ENCODE measurements at regions not wholly inside any gene's neighbourhood (a gene's known extent, or its start where the extent isn't known, plus 50 kb on each side); places are given as distances from the start of the nearest gene placed in this dataset.

GRCh38 chr1:199121047-199121446 is 482.2 kb downstream of the PTPRC start:
- DNase-seq, result no peak

- no peak for DNase-seq
These were observed 483.2 kb downstream of the PTPRC start for GRCh38 chr1:199122085-199122484.

GRCh38 chr1:199122532-199123311 is 483.9 kb downstream of the PTPRC start:
- DNase-seq, result no peak

DNA sequence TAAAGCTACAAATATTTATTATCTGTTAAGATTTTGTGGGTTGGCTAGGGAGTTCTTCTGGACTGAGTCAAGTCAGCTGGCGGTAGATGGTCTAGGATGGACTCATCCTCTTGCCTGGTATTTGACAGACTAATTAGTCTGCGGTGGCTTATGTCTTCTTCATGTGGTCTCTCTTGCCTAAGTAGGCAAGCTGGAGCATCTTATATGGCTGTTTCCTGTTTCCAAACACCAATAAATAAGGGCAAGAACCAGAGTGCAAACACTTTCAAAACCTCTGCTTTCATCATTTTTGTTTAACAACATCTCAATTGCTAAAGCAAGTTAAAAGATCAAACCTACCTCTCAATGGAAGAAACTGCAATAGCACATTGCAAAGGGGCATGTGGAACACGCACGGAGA is 484.8 kb downstream of the PTPRC start:
- no peak for DNase-seq

DNA sequence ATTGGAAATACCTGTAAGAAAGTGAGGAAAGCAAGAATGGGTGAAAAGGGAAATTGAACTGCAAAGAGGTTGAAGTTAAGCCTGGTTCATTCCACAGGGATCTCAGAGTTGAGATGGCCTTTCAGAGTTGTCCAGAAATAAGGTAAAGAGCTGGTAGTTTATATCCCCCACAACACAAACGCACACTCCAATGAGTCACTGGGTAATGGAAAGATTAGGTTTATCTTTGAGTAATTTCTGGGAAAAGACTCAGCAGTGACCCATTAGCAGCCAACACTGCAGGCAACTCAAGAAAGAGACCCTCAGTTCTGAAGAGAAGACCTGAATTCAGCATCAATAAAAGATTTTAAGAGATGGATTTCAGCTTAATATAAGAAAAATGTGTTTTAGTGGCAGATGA is 485.5 kb downstream of the PTPRC start:
- no peak for DNase-seq

GRCh38 chr1:199129247-199129646 is 490.4 kb downstream of the PTPRC start:
- no peak for DNase-seq

DNA sequence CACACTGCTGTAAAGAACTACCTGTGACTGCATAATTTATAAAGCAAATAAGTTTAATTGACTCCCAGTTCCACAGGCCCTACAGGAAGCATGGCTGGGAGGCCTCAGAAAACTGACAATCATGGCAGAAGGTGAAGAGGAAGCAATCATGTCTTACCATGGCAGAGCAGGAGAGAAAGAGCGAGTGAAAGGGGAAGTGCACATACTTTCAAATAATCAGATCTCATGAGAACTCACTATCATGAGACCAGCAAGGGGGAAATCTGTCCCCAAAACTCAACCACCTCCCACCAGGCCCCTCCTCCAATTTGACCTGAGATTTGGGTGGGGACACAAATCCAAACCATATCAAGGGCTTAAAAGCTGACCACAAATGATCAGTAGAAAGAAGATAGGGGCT is 493.2 kb downstream of the PTPRC start:
- no peak for DNase-seq

GRCh38 chr1:199135901-199136300 is 497.1 kb downstream of the PTPRC start:
- DNase-seq, result no peak

GRCh38 chr1:199138061-199138460 is 499.2 kb downstream of the PTPRC start:
- no peak for DNase-seq

DNA sequence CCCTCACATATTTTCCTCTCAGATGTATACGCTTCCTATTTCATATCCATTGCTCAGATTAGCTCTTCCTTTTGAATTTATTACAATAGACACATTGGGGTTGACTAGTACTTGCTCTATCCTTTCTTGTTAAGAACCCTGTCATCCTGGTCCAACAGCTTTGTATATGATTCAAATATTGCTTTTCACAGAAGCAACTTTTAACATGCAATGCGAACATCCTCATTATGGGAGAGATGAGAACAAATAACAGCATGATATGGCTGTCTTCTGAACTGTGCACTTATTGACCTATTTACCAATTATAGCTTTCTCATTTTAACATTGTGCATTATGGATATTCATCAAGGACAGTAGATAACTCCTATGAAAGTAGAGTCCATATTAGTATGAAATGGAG is 510.8 kb downstream of the PTPRC start:
- no peak for DNase-seq

DNA sequence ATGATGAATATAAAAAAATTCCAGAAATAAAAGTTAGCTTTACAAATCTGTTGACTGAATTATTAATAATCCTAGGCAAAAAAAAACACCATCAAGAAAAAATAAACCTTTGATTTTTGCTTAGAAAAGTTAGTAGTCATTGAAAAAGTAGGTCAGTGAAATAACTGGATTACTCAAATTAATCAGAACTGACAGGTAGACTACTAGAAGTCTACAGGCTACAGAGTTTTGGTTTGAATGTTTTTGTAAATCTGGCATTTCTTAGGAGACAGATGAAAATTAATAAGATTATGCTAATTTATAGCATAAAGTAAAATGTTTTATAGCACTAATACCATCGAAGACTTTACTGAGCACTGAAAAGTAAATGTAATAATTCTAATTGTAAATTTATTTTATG is 511.9 kb downstream of the PTPRC start:
- DNase-seq, result no peak

DNA sequence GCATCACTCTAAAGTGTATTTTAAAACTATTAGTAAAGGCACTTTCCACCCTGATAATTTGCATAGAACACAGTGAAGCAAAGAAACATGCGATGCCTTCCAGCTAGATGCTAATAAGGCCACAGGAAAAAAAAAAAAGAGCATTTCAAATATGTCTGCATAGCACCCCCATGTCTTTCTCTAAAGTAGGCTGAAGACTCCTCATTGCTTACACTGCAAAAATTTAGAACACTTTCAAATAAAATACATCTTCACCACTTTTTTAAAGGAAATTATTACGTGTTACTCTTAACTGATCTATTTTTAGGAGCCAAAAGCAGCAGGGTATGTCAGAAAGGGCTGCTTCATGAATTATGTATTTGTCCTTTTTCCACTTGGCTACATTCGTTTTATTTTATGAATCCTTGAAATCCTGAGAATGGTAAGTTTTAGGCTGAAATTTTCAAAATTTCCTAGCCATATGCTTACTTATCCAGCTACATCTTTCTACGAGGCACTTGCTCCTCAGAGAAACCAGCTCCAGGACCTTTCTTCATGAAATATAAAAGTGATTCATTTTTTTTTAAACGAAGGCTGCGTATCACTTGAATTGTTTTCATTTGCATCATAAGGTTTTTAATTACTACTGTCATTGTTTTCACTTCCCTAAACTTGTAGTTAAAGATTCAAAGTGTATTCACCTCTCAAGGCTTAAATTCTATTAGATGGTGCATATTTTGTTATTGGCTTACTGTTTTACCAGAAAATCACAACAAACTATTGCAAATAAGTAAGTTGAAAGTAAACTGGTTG is 513.0 kb downstream of the PTPRC start:
- DNase-seq, result peak; percentile 46

DNA sequence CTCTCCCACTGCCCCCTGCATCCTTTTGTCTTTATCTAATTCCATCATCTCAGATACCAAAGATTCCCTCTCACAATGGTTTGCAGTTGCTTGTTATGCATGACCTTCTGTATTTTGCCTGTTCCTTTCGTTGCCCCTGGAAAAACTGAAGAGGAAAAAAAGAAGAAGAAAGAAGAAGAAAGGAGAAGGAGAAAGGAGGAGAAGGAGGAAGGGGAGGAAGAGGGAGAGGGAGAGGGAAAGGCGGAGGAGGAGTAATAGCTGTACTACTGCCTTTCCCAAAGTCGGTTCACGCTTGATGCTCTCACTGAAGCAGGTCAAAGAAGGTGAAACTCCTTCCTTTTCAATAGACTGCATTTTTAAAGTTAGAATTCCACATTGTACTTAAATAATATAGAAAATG is 513.8 kb downstream of the PTPRC start:
- DNase-seq, result no peak

DNA sequence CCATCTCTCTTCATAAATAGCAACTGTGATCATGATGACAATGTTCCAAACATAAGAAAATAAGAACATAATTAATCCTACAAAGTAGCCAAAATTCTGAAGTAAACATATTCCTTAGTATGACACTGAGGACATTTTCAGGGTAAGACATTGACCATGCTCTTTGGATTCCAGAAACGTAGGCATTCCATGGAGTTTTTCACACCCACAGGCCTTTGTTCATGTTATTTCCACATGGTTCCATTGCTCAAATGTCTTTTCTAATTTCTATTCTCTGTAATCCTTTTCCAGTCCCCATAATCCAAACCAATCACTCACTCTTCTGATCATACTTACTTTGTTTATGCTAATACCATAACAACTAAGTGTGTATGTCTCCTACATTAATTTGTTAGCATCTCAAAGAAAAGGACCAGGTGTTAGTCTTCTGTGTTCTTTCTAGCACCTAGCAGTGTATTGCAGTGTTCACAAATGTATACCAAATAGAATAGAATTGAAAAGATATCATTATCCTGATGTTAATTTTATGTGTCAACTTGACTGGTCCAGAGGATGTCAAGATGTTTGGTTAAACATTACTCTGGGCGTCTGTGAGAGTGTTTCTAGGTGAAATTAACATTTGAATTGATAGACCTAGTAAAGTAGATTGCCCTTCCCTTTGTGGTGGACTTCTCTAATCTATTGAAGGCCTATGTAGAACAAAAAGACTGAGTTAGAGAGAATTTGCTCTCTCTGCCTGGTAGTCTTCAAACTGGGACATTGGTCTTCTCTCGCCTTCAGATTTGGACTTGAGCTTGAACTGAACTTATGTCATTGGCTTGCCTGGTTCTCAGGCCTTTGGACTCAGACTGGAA is 516.6 kb downstream of the PTPRC start:
- no peak for DNase-seq

- no peak for DNase-seq
These were observed 518.7 kb downstream of the PTPRC start for GRCh38 chr1:199157494-199157893.

- no peak for DNase-seq
These were observed 521.9 kb downstream of the PTPRC start for GRCh38 chr1:199160521-199161318.

DNA sequence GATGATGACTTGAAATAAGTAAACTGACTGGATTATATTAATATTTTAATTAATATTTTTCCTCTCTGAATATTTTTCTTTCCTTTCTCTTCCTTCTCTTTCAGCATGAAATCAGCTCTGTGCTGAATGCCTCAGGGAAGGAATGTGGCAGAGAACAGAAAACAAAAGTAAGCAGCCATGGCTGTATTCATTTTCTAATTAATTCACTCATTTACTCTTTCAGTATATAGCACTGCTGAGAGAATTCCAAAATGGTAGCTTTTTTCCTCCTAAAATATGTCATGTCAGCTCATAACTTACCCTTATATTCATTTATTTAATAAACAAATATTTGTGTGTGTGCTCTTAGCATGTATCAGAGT is 522.5 kb downstream of the PTPRC start:
- no peak for DNase-seq

GRCh38 chr1:199161766-199162303 is 523.0 kb downstream of the PTPRC start:
- DNase-seq, result no peak

- no peak for DNase-seq
These were observed 524.4 kb downstream of the PTPRC start for GRCh38 chr1:199163267-199163666.

DNA sequence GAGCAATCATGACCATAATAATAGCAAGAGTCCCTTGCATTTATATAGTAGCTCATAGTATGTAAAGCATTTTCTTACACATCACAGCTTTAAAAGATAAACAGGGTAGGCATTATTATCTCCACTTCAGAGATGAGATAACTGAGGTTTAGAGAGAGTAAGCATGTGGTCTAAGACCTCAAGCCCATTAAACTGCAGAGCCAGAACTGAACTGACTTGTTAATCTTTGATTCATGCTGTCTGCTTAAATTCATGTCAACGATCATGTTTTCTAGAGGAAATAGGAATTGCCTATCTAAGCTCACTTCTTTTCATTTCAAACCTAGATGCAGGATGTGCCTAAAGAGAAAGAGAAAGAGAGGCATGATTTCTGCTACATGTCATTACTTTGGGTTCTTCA is 524.8 kb downstream of the PTPRC start:
- no peak for DNase-seq

GRCh38 chr1:199167460-199167859 is 528.6 kb downstream of the PTPRC start:
- DNase-seq, result no peak

- no peak for DNase-seq
These were observed 530.2 kb downstream of the PTPRC start for GRCh38 chr1:199168888-199169585.

Data from NCI-H1048 (cell line).